ENCODE measurements at regions not wholly inside any gene's neighbourhood (a gene's known extent, or its start where the extent isn't known, plus 50 kb on each side); places are given as distances from the start of the nearest gene placed in this dataset.
"Not testable (repeated sequence)": the region's sequence is repeated elsewhere in the genome, so short reads cannot be mapped to it uniquely, and the experiment has no call there.

DNA sequence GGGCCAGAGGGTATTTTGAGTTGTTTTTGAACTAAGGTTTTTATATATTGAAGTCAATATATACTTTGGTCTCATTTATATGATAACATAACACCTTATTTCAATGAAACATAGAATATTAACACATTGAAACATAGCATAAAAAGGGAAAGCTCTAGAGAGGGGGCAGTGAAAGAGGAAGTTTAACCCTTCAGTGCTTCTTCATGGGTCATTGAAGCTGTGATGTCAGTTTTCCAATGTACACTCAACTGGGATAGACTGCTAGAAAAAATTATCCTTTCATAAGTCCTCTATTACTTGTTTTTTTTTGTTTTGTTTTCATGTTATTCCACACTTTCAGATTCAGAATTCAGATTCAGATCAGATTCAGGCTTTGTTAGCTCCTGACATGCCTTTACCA is 442.7 kb downstream of the EPHA5 start:
- ChIA-PET POLR2A (no interaction called here), CTCF (no interaction called here)
- H3K4me1 ChIP-seq (ENCODE audit: control extremely low read depth in 1 of 4, control insufficient read depth in 4 of 4, insufficient read depth in 4 of 4, low read length in 3 of 4), result no peaks in the 10 kb centered on the region
- no peaks in the 10 kb centered on the region for H3K9me3 ChIP-seq (ENCODE audit: control extremely low read depth in 1 of 5, control insufficient read depth in 4 of 5, insufficient read depth in 2 of 5, low read depth in 1 of 5, low read length in 4 of 5)
- H3K36me3 ChIP-seq (ENCODE audit: control insufficient read depth in 4 of 4, insufficient read depth in 4 of 4, low read length in 3 of 4), result no peaks in the 10 kb centered on the region
- no peak overlapping the region for H3K4me3 ChIP-seq (ENCODE audit: control insufficient read depth in 1 of 7, extremely low read depth in 1 of 7, insufficient read depth in 4 of 7, low read depth in 2 of 7, low read length in 6 of 7)
- H3K27ac ChIP-seq (ENCODE audit: insufficient read depth in 1 of 2, low read depth in 1 of 2, low read length in 2 of 2, poor library complexity in 1 of 2, severe bottlenecking in 2 of 2), result no peak overlapping the region
- DNase-seq, result no peak
- peaks cover 0 to 2% (median 0%) of the 10 kb centered on the region in 5 experiments for H3K27me3 ChIP-seq (replicated peaks in 2 of 5; ENCODE audit: control insufficient read depth in 4 of 5, insufficient read depth in 5 of 5, low read length in 4 of 5)

DNA sequence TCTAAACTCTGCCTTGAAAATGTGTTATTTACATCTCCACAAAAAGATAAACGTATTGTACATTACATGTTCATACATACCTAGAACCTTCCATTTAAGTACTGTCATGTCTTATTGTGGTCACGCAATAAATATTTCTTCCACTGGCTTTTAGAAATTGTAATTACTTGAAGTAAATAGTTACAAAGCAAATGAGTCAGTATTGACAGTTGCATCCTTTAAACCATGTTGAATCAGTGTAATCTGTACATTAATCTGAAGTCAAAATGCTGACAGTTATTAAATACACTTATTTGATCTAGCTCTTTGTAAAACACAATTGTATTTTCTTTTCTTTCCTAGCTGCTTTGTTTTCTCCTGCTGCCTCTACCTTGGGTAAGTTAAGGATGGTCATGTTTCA is 446.7 kb downstream of the EPHA5 start:
- Histone ChIP-seq H3K4me1 (ENCODE audit: control extremely low read depth in 1 of 4, control insufficient read depth in 4 of 4, insufficient read depth in 4 of 4, low read length in 3 of 4) (no peaks in the 10 kb centered on the region), H3K9me3 (ENCODE audit: control extremely low read depth in 1 of 5, control insufficient read depth in 4 of 5, insufficient read depth in 2 of 5, low read depth in 1 of 5, low read length in 4 of 5) (no peaks in the 10 kb centered on the region), H3K4me3 (ENCODE audit: control insufficient read depth in 1 of 7, extremely low read depth in 1 of 7, insufficient read depth in 4 of 7, low read depth in 2 of 7, low read length in 6 of 7) (no peak overlapping the region), H3K27ac (ENCODE audit: insufficient read depth in 1 of 2, low read depth in 1 of 2, low read length in 2 of 2, poor library complexity in 1 of 2, severe bottlenecking in 2 of 2) (no peak overlapping the region), H3K27me3 (replicated peaks in 2 of 5; ENCODE audit: control insufficient read depth in 4 of 5, insufficient read depth in 5 of 5, low read length in 4 of 5) (peaks cover 0 to 2% (median 0%) of the 10 kb centered on the region in 5 experiments), H3K36me3 (ENCODE audit: control insufficient read depth in 4 of 4, insufficient read depth in 4 of 4, low read length in 3 of 4) (no peaks in the 10 kb centered on the region)
- POLR2A ChIA-PET, result no interaction called here
- WGBS (ENCODE audit: insufficient coverage), result no CpG with 5 or more reads among the region's 2 CpGs
- DNase-seq, result no peak
- CTCF ChIA-PET, result no interaction called here

DNA sequence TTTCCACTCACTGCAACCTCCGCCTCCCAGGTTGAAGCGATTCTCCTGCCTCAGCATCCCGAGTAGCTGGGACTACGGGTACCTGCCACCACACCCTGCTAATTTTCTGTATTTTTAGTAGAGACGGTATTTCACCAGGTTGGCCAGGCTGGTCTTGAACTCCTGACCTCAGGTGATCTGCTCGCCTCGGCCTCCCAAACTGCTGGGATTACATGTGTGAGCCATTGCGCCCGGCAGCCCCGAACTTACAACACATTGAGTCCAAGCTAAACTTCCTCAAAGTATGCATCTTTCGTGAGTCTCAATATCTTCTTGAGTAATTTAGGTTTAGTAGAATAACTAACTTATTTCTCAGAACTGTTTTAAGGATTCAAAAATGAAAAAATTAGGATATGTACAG is 447.2 kb downstream of the EPHA5 start:
- POLR2A ChIA-PET; H3K4me3 ChIP-seq (ENCODE audit: control insufficient read depth in 1 of 7, extremely low read depth in 1 of 7, insufficient read depth in 4 of 7, low read depth in 2 of 7, low read length in 6 of 7); CTCF ChIA-PET; DNase-seq; H3K27me3 ChIP-seq (replicated peaks in 2 of 5; ENCODE audit: control insufficient read depth in 4 of 5, insufficient read depth in 5 of 5, low read length in 4 of 5); H3K9me3 ChIP-seq (ENCODE audit: control extremely low read depth in 1 of 5, control insufficient read depth in 4 of 5, insufficient read depth in 2 of 5, low read depth in 1 of 5, low read length in 4 of 5); H3K36me3 ChIP-seq (ENCODE audit: control insufficient read depth in 4 of 4, insufficient read depth in 4 of 4, low read length in 3 of 4); H3K4me1 ChIP-seq (ENCODE audit: control extremely low read depth in 1 of 4, control insufficient read depth in 4 of 4, insufficient read depth in 4 of 4, low read length in 3 of 4); H3K27ac ChIP-seq (ENCODE audit: insufficient read depth in 1 of 2, low read depth in 1 of 2, low read length in 2 of 2, poor library complexity in 1 of 2, severe bottlenecking in 2 of 2): not testable (repeated sequence)
- 96% methylated on average over 7 of the region's 11 CpGs for WGBS (ENCODE audit: insufficient coverage)

DNA sequence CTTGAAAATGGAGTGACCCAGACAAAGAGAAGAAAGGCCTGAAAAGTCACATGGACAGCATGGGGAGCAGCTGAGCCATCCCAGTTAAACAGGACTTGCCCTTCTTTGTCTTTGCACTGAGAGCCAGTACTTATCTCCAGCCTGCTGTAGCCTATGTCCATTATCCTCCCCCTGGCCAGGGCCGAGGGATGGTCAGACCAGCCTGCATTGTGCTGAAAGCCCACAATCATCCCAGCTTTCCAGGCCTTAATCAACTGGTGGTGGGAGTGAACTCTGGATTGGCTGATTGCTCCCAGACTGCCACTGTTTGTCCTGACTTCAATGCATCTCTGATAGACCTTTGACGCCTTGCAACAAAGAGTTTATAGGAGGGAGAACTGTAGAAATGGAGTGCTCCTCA is 453.1 kb downstream of the EPHA5 start:
- no peak for DNase-seq
- POLR2A ChIA-PET, result no interaction called here
- Histone ChIP-seq H3K4me1 (ENCODE audit: control extremely low read depth in 1 of 4, control insufficient read depth in 4 of 4, insufficient read depth in 4 of 4, low read length in 3 of 4) (no peaks in the 10 kb centered on the region), H3K4me3 (ENCODE audit: control insufficient read depth in 1 of 7, extremely low read depth in 1 of 7, insufficient read depth in 4 of 7, low read depth in 2 of 7, low read length in 6 of 7) (no peak overlapping the region), H3K9me3 (ENCODE audit: control extremely low read depth in 1 of 5, control insufficient read depth in 4 of 5, insufficient read depth in 2 of 5, low read depth in 1 of 5, low read length in 4 of 5) (no peaks in the 10 kb centered on the region), H3K36me3 (ENCODE audit: control insufficient read depth in 4 of 4, insufficient read depth in 4 of 4, low read length in 3 of 4) (no peaks in the 10 kb centered on the region), H3K27me3 (replicated peaks in 2 of 5; ENCODE audit: control insufficient read depth in 4 of 5, insufficient read depth in 5 of 5, low read length in 4 of 5) (no peaks in the 10 kb centered on the region), H3K27ac (ENCODE audit: insufficient read depth in 1 of 2, low read depth in 1 of 2, low read length in 2 of 2, poor library complexity in 1 of 2, severe bottlenecking in 2 of 2) (no peak overlapping the region)
- CTCF ChIA-PET, result no interaction called here
- WGBS (ENCODE audit: insufficient coverage), result 90% methylated on average over 1 of the region's 2 CpGs

DNA sequence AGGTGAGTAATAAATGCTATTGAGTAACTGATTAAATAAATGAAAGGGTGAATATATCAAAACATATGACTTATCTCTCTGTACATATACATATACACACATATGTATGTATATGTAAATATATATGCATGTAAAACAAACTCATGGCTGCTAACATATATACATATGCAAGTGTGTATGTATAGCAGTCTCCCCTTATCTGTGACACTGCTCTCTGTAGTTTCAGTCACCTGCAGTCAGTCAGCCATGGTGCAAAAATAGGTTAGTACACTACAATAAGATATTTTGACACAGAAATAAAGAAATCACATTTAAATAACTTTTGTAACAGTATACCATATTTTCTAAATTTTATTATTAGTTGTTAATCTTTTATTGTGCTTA is 467.4 kb downstream of the EPHA5 start:
- CTCF ChIA-PET, result no interaction called here
- H3K4me1 ChIP-seq (ENCODE audit: control extremely low read depth in 1 of 4, control insufficient read depth in 4 of 4, insufficient read depth in 4 of 4, low read length in 3 of 4), result no peaks in the 10 kb centered on the region
- no peak for DNase-seq
- POLR2A ChIA-PET, result no interaction called here
- H3K27me3 ChIP-seq (replicated peaks in 2 of 5; ENCODE audit: control insufficient read depth in 4 of 5, insufficient read depth in 5 of 5, low read length in 4 of 5), result no peaks in the 10 kb centered on the region
- no peak overlapping the region for H3K27ac ChIP-seq (ENCODE audit: insufficient read depth in 1 of 2, low read depth in 1 of 2, low read length in 2 of 2, poor library complexity in 1 of 2, severe bottlenecking in 2 of 2)
- no peaks in the 10 kb centered on the region for H3K36me3 ChIP-seq (ENCODE audit: control insufficient read depth in 4 of 4, insufficient read depth in 4 of 4, low read length in 3 of 4)
- no peak overlapping the region for H3K4me3 ChIP-seq (ENCODE audit: control insufficient read depth in 1 of 7, extremely low read depth in 1 of 7, insufficient read depth in 4 of 7, low read depth in 2 of 7, low read length in 6 of 7)
- no peaks in the 10 kb centered on the region for H3K9me3 ChIP-seq (ENCODE audit: control extremely low read depth in 1 of 5, control insufficient read depth in 4 of 5, insufficient read depth in 2 of 5, low read depth in 1 of 5, low read length in 4 of 5)

DNA sequence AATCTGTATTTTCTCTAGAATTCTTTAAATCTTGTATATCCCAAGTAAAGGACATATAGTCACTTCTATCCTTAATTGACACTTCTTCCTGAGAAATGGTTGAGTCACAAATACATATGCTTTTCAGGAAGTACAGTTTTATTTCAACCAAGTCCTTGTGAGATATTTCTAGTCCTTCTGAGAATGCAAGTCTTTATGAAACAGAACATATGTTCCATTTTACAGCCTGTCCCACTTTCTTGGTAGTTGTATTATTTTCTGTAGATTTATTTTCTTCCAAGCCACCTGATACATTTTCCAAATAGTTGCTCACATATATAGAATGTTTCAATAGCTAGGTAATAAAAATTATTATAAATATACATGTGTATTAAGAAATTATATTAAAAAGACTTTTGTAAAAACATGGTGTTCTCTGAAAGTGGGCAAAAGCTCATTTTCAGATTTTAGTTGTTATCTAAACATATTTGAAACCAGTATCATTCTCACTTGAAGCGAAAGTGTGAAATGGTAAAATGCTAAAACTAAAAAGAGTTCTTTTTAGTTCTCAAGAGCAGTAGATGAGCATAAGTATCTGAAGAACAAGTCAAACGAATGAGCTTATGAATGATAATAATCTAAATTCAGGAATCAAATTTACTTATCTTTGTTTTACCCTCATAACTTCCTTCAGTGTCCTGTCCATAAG is 468.0 kb downstream of the EPHA5 start:
- POLR2A ChIA-PET, result no interaction called here
- no peak for DNase-seq
- CTCF ChIA-PET, result no interaction called here
- H3K9me3 ChIP-seq (ENCODE audit: control extremely low read depth in 1 of 5, control insufficient read depth in 4 of 5, insufficient read depth in 2 of 5, low read depth in 1 of 5, low read length in 4 of 5), result no peaks in the 10 kb centered on the region
- no CpG with 5 or more reads among the region's 2 CpGs for WGBS (ENCODE audit: insufficient coverage)
- H3K27ac ChIP-seq (ENCODE audit: insufficient read depth in 1 of 2, low read depth in 1 of 2, low read length in 2 of 2, poor library complexity in 1 of 2, severe bottlenecking in 2 of 2), result no peak overlapping the region
- no peak overlapping the region for H3K4me3 ChIP-seq (ENCODE audit: control insufficient read depth in 1 of 7, extremely low read depth in 1 of 7, insufficient read depth in 4 of 7, low read depth in 2 of 7, low read length in 6 of 7)
- H3K4me1 ChIP-seq (ENCODE audit: control extremely low read depth in 1 of 4, control insufficient read depth in 4 of 4, insufficient read depth in 4 of 4, low read length in 3 of 4), result no peaks in the 10 kb centered on the region
- no peaks in the 10 kb centered on the region for H3K36me3 ChIP-seq (ENCODE audit: control insufficient read depth in 4 of 4, insufficient read depth in 4 of 4, low read length in 3 of 4)
- H3K27me3 ChIP-seq (replicated peaks in 2 of 5; ENCODE audit: control insufficient read depth in 4 of 5, insufficient read depth in 5 of 5, low read length in 4 of 5), result no peaks in the 10 kb centered on the region

DNA sequence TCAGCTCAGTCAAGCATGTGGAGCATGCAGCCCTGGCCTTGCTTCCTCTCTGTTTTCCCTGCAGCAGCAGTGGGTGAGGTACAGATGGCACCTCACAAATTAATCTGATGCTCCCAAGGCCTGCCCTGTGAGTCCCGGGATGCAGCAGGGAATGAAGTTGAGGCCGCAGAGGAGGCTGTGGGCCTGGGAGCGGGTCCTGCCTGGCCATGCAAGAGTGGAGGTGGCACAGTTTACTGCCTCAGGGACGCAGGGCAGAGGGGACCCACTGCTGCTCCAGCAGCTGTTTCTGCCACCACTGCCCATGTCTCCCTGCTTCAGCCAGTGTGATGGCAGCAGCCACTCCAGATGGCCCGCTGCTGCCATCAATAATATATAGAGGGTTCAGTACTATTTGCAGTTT is 474.6 kb downstream of the EPHA5 start:
- Histone ChIP-seq H3K4me1 (ENCODE audit: control extremely low read depth in 1 of 4, control insufficient read depth in 4 of 4, insufficient read depth in 4 of 4, low read length in 3 of 4) (no peaks in the 10 kb centered on the region), H3K4me3 (ENCODE audit: control insufficient read depth in 1 of 7, extremely low read depth in 1 of 7, insufficient read depth in 4 of 7, low read depth in 2 of 7, low read length in 6 of 7) (no peak overlapping the region), H3K9me3 (ENCODE audit: control extremely low read depth in 1 of 5, control insufficient read depth in 4 of 5, insufficient read depth in 2 of 5, low read depth in 1 of 5, low read length in 4 of 5) (no peaks in the 10 kb centered on the region), H3K27ac (ENCODE audit: insufficient read depth in 1 of 2, low read depth in 1 of 2, low read length in 2 of 2, poor library complexity in 1 of 2, severe bottlenecking in 2 of 2) (no peak overlapping the region), H3K36me3 (ENCODE audit: control insufficient read depth in 4 of 4, insufficient read depth in 4 of 4, low read length in 3 of 4) (no peaks in the 10 kb centered on the region), H3K27me3 (replicated peaks in 2 of 5; ENCODE audit: control insufficient read depth in 4 of 5, insufficient read depth in 5 of 5, low read length in 4 of 5) (no peaks in the 10 kb centered on the region)
- POLR2A ChIA-PET, result no interaction called here
- DNase-seq, result no peak
- CTCF ChIA-PET, result no interaction called here
- WGBS (ENCODE audit: insufficient coverage), result 100% methylated on average over 2 of the region's 5 CpGs

Measured in common myeloid progenitor, CD34-positive (primary cell).